Heart left ventricle (tissue), 16 donors: ENCODE measurements at regions not wholly inside any gene's neighbourhood (a gene's known extent, or its start where the extent isn't known, plus 50 kb on each side); places are given as distances from the start of the nearest gene placed in this dataset.

Experiments used
- ATAC-seq, 4 donors: fragments of 200-7000 bp; cut with Tn5 transposase; one replicate each; pipeline ENCODE4 v1.9.1; 2020 to 2022; ENCODE audit warnings: moderate library complexity in 4 of 4, mild to moderate bottlenecking in 3 of 4, moderate number of reproducible peaks in 1 of 4
- DNase-seq, 5 donors: peaks; one replicate each; pipeline ENCODE4 v3.0.0-alpha.2; 2020
- H3K27ac ChIP-seq, 12 donors: fragments of 200-600 bp; sonication (generic) in 4 of 12; one replicate each; pipeline versions ENCODE4 v1.5.0 to v1.8.0; 2016 to 2022; ENCODE audit warnings: mild to moderate bottlenecking in 2 of 12
- H3K27me3 ChIP-seq, 9 donors: fragments of 200-600 bp; sonication (generic) in 2 of 9; one replicate each; pipeline versions ENCODE4 v1.5.1 to v1.8.0; 2016 to 2022; ENCODE audit warnings: mild to moderate bottlenecking in 3 of 9
- H3K36me3 ChIP-seq, 9 donors: fragments of 200-600 bp; sonication (generic) in 2 of 9; one replicate each; pipeline versions ENCODE4 v1.5.0 to v1.8.0; 2018 to 2022; ENCODE audit warnings: mild to moderate bottlenecking in 2 of 9
- H3K4me1 ChIP-seq, 12 donors: fragments of 200-600 bp; sonication (generic) in 4 of 12; one replicate each; pipeline versions ENCODE4 v1.5.0 to v1.8.0; 2016 to 2022; ENCODE audit warnings: mild to moderate bottlenecking in 3 of 12
- H3K4me3 ChIP-seq, 12 donors: fragments of 200-600 bp; sonication (generic) in 4 of 12; one replicate each; pipeline versions ENCODE4 v1.5.0 to v1.8.0; 2017 to 2022; ENCODE audit warnings: mild to moderate bottlenecking in 9 of 12, moderate library complexity in 4 of 12
- H3K9me3 ChIP-seq, 12 donors: fragments of 200-600 bp; sonication (generic) in 4 of 12; one replicate each; pipeline versions ENCODE4 v1.5.0 to v1.8.0; 2016 to 2022; ENCODE audit warnings: mild to moderate bottlenecking in 1 of 12
- CTCF ChIP-seq, 12 donors: fragments of 200-600 bp; sonication (generic) in 4 of 12; IDR thresholded peaks; one replicate each; pipeline versions ENCODE4 v1.5.0 to v1.8.0; 2018 to 2022; ENCODE audit warnings: antibody characterized with exemption in 12 of 12, mild to moderate bottlenecking in 5 of 12
- POLR2A ChIP-seq, 2 donors: fragments of 450-650 bp; IDR thresholded peaks; one replicate each; pipeline ENCODE4 v1.6.1; 2017; ENCODE audit warnings: antibody characterized with exemption in 2 of 2, mild to moderate bottlenecking in 2 of 2, moderate library complexity in 2 of 2
- WGBS, 4 donors: extraction: QIAGEN DNeasy Blood & Tissue Kit in 2 of 4; methylation state at CpG; one replicate each; pipeline versions ENCODE4 v1.1.5 to v1.1.7; 2013 to 2018; 5-methylcytosine and 5-hydroxymethylcytosine counted together
- intact Hi-C, 10 donors: fragments of 100-400 bp; cut with DNase I; formaldehyde crosslinking; loops; one replicate each; pipeline versions ENCODE4 v1.11.1 to v1.14.2; 2022
- donor health status: ischemic (EF 13 %, LVEDD 7.1; RV severe dilation, severe dysfunction).
- donor health status: healthy with polysubstance abuse.
- donor health status: DM: no; HTN: yes; CAD: no.
- donor health status: DM: no; HTN: no; CAD: no.
- donor health status: ischemic (EF 25% LVEDD 6.9; RV normal size, moderate dysfunction).
- donor health status: ischemic (EF 25% LVEDD 5.7; RV mildly dilated, moderate dysfunction).
- donor health status: healthy.
- donor health status: DM: yes; HTN: yes; CAD: no.
- donor health status: ischemic (EF 35%, LVEDD 5.7; RV mildly dilated, moderate dysfunction).
- donor health status: nonischemic (EF 11% LVEDD 7.7; RV severe dilation, severe dysfunction).
- donor health status: DM: yes; HTN: yes; CAD: no.
- donor health status: PGD.
- donor health status: ischemic (EF 29% LVEDD 5.4; RV normal size, mild dysfunction).
- donor health status: nonischemic (EF 23%, LVEDD 6.1; RV moderate dilation, normal function).

GRCh38 chr13:79062291-79062690 is 343.8 kb downstream of the RBM26 start:
- H3K9me3 ChIP-seq = no peaks in the 10 kb centered on the region
- intact Hi-C loops = no loop called here
- no peak for ATAC-seq
- WGBS, 4 donors = 60 to 68% (median 63%) methylated on average over 6 of the region's 6 CpGs
- no peak overlapping the region for H3K27ac ChIP-seq
- H3K27me3 ChIP-seq = peaks cover 0 to 7% (median 0%) of the 10 kb centered on the region in 9 donors
- DNase-seq = no peak
- H3K4me1 ChIP-seq = no peaks in the 10 kb centered on the region
- H3K4me3 ChIP-seq = no peak overlapping the region
- TF ChIP-seq CTCF (IDR thresholded peaks at IDR 0.05) (no peak), POLR2A (IDR thresholded peaks at IDR 0.05) (no peak)
- H3K36me3 ChIP-seq = no peaks in the 10 kb centered on the region

- Histone ChIP-seq H3K36me3 (no peaks in the 10 kb centered on the region), H3K4me1 (no peaks in the 10 kb centered on the region), H3K27me3 (peaks cover 0 to 4% (median 0%) of the 10 kb centered on the region in 9 donors), H3K9me3 (no peaks in the 10 kb centered on the region), H3K27ac (no peak overlapping the region), H3K4me3 (no peak overlapping the region)
- intact Hi-C loops = no loop called here
- ATAC-seq (no peak), DNase-seq (no peak)
- TF ChIP-seq POLR2A (IDR thresholded peaks at IDR 0.05) = no peak
- TF ChIP-seq CTCF (IDR thresholded peaks at IDR 0.05) = peak in 1 of 12 donors; percentile 26
- WGBS, 4 donors = 64 to 71% (median 67%) methylated on average over 1 of the region's 1 CpG
Observed at GRCh38 chr13:79060216-79060615, 345.8 kb downstream of the RBM26 start.

GRCh38 chr13:79056706-79057105 is 349.3 kb downstream of the RBM26 start:
- ATAC-seq = no peak
- Histone ChIP-seq H3K4me3 (no peak overlapping the region), H3K9me3 (no peaks in the 10 kb centered on the region), H3K36me3 (no peaks in the 10 kb centered on the region), H3K4me1 (no peaks in the 10 kb centered on the region), H3K27me3 (no peaks in the 10 kb centered on the region), H3K27ac (no peak overlapping the region)
- 84 to 88% (median 86%) methylated on average over 6 of the region's 6 CpGs for WGBS, 4 donors
- TF ChIP-seq POLR2A (IDR thresholded peaks at IDR 0.05) (no peak), CTCF (IDR thresholded peaks at IDR 0.05) (no peak)
- intact Hi-C loops = no loop called here
- DNase-seq = no peak

DNA sequence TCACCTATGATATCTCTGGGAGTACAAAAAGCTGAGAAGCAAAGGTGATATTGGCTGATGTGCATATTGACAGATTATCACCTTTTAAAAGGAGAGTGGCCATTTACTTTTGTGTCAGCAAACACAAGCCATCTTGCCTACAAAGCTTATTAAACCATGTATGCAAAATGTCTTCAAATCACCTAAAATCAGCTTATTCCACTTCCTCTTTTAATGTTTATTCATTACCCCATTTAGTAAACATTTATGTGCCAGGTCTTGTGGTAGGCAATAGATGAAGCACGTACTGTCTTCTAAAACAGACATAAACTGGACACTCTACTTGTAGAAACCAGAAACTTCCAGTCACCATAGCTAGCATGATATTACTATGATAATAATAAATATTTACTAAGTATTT is 354.6 kb downstream of the RBM26 start:
- no peak for ATAC-seq

More for the DNA sequence above, 354.6 kb downstream of the RBM26 start:
- Histone ChIP-seq H3K4me3 (no peak overlapping the region), H3K4me1 (no peaks in the 10 kb centered on the region), H3K27ac (no peak overlapping the region), H3K27me3 (no peaks in the 10 kb centered on the region), H3K9me3 (peaks cover 0 to 8% (median 0%) of the 10 kb centered on the region in 12 donors), H3K36me3 (no peaks in the 10 kb centered on the region)
- 58 to 76% (median 68%) methylated on average over 1 of the region's 1 CpG for WGBS, 4 donors
- DNase-seq = no peak
- no peak for TF ChIP-seq POLR2A (IDR thresholded peaks at IDR 0.05)
- no peak for TF ChIP-seq CTCF (IDR thresholded peaks at IDR 0.05)
- intact Hi-C loops = no loop called here
